Breast epithelium (tissue), 3 donors: ENCODE measurements at regions not wholly inside any gene's neighbourhood (a gene's known extent, or its start where the extent isn't known, plus 50 kb on each side); places are given as distances from the start of the nearest gene placed in this dataset.

ENCODE experiments used
- POLR2AphosphoS5 ChIP-seq, 3 donors: sonication (generic); formaldehyde crosslinking; IDR thresholded peaks; one replicate each; pipeline ENCODE4 v1.6.1; 2017; ENCODE audit warnings: antibody characterized with exemption in 3 of 3
- TF ChIP-seq, protein P1 (sequence below), 3 donors: fragments of 450-650 bp; IDR thresholded peaks; one replicate each; pipeline ENCODE4 v1.5.1; 2016 to 2017; ENCODE audit warnings: antibody characterized with exemption in 3 of 3, mild to moderate bottlenecking in 3 of 3, moderate library complexity in 3 of 3

DNA sequence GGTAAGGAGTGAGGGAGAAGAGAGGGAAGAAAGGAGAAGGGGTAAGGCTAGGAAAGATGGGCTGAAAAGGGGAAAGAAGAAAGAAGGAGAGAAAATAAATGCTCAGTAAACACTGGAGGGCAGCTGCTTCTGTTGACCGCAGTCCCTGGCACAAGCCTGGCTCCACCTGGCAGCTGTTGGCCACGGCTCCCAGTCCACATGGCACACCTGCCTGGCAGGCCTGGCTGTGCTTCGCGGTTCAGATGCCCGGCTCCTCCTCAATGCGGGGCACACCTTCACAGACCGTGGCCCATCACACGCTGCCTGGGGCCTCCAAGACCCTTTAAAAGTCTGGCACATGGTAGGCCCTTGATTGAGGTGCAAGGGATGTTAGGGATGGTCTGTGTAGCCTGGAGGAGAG, 516.8 kb upstream of the PROK2 start:
- TF ChIP-seq POLR2AphosphoS5 (IDR thresholded peaks at IDR 0.05) = no peak
- TF ChIP-seq, protein P1, sequence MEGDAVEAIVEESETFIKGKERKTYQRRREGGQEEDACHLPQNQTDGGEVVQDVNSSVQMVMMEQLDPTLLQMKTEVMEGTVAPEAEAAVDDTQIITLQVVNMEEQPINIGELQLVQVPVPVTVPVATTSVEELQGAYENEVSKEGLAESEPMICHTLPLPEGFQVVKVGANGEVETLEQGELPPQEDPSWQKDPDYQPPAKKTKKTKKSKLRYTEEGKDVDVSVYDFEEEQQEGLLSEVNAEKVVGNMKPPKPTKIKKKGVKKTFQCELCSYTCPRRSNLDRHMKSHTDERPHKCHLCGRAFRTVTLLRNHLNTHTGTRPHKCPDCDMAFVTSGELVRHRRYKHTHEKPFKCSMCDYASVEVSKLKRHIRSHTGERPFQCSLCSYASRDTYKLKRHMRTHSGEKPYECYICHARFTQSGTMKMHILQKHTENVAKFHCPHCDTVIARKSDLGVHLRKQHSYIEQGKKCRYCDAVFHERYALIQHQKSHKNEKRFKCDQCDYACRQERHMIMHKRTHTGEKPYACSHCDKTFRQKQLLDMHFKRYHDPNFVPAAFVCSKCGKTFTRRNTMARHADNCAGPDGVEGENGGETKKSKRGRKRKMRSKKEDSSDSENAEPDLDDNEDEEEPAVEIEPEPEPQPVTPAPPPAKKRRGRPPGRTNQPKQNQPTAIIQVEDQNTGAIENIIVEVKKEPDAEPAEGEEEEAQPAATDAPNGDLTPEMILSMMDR (IDR thresholded peaks at IDR 0.05) = no peak
